ENCODE measurements at regions not wholly inside any gene's neighbourhood (a gene's known extent, or its start where the extent isn't known, plus 50 kb on each side); places are given as distances from the start of the nearest gene placed in this dataset.

DNA sequence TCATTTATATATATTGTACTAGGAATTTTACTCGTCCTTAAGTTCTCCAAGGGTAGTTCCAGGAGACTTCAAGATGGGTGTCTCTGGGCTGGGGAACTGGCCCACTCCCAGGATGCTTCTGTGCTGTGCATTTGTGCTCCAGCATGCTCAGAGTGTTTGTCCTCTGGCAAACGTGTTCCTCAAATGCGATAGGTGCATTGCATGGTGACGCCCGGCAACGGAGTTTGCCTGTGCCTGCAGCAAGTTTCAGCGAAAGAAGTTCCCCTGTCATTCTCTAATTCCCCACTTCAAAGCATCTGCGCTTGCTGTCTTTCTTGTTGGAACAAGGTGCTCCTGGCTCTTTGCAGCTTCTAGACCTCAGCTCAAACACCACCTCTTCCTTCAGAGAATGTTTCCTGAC, 465.1 kb downstream of the GALR1 start:
- no peak overlapping the region for H3K4me3 ChIP-seq
- no peak for DNase-seq (ENCODE audit: low spot score)
- H3K27ac ChIP-seq: no peak overlapping the region
- TF ChIP-seq, protein P1, sequence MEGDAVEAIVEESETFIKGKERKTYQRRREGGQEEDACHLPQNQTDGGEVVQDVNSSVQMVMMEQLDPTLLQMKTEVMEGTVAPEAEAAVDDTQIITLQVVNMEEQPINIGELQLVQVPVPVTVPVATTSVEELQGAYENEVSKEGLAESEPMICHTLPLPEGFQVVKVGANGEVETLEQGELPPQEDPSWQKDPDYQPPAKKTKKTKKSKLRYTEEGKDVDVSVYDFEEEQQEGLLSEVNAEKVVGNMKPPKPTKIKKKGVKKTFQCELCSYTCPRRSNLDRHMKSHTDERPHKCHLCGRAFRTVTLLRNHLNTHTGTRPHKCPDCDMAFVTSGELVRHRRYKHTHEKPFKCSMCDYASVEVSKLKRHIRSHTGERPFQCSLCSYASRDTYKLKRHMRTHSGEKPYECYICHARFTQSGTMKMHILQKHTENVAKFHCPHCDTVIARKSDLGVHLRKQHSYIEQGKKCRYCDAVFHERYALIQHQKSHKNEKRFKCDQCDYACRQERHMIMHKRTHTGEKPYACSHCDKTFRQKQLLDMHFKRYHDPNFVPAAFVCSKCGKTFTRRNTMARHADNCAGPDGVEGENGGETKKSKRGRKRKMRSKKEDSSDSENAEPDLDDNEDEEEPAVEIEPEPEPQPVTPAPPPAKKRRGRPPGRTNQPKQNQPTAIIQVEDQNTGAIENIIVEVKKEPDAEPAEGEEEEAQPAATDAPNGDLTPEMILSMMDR (IDR thresholded peaks at IDR 0.05): no peak

- no peak for DNase-seq (ENCODE audit: low spot score)
- TF ChIP-seq, protein P1 (IDR thresholded peaks at IDR 0.05): no peak
- Histone ChIP-seq H3K4me3 (no peak overlapping the region), H3K27ac (no peak overlapping the region)
These were observed 466.6 kb downstream of the GALR1 start for GRCh38 chr18:77716282-77716681.

DNA sequence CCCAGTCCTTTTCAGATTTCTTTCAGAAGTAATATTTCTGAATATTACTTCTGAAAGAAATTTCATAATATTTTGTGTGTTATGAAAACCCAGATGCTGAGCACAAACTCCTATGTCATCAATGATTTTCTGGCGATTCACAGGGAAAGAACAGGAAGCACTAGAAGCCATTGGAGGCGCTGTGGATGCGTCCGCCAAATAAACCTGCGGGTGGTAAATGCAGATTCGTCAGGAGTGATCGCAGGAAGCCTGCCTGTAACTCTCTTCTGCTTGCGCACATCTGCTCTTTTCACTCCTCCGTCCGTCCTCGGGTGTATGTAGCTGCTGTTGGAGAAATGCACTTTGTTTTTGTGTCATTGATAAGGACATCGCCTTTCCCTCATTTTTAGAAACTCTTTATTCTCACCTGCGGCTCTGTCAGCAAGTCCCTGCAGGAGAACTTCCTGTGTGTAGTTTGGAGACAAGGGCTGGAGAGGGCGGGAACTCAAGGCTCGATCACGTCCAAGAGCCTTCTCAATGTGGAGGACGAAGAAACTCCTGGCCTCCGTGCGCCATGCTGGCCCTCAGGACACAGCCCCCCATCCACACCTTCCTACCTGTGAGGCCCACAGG, 483.8 kb downstream of the GALR1 start:
- H3K27ac ChIP-seq: no peak overlapping the region
- TF ChIP-seq, protein P1 (IDR thresholded peaks at IDR 0.05): no peak
- no peak overlapping the region for H3K4me3 ChIP-seq
- DNase-seq (ENCODE audit: low spot score): no peak

DNA sequence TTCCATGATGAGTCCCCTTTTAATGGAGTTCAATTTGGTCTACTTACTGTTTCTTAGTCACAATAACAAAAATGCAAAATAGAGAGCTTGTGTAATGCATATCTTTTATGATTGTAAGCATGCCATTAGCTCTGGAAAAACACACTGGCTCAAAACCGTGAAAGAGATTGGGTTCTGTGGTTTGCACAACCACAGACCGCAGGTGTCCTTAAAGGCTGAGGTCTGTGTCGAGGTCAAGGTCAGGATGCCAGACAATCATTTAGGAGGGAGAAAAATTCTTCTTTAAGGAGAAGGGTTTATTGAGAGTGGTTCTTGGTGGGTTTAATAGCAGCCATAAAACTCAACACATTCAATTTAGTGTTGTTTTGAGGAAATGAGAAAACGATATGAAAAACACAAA, 487.2 kb downstream of the GALR1 start:
- TF ChIP-seq, protein P1 (IDR thresholded peaks at IDR 0.05): no peak
- H3K27ac ChIP-seq: no peak overlapping the region
- H3K4me3 ChIP-seq: no peak overlapping the region
- DNase-seq (ENCODE audit: low spot score): no peak

- TF ChIP-seq, protein P1 (IDR thresholded peaks at IDR 0.05): no peak
- Histone ChIP-seq H3K4me3 (no peak overlapping the region), H3K27ac (no peak overlapping the region)
- DNase-seq (ENCODE audit: low spot score): no peak
These were observed 487.8 kb downstream of the GALR1 start for GRCh38 chr18:77737405-77737804.

DNA sequence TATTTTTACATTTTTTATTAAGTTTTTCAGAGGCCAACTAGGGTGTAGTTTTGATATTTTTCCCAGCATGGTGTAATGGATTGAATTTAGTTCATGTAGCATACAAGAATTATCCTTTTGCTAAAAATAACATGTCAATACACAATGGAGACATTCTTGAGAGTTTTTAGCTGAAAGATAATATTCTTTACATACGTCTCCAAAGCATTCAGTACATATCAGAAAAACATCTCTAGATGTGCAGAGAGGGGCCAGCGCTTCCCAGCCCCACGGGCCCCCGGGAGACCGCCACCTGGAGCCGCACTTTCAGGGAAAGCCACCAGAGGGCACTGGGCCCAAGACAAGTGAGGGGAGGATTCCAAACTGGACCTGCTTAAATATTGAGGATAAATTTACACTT, 499.4 kb downstream of the GALR1 start:
- no peak for DNase-seq (ENCODE audit: low spot score)

GRCh38 chr18:77750006-77750405, 500.4 kb downstream of the GALR1 start:
- TF ChIP-seq, protein P1 (IDR thresholded peaks at IDR 0.05): no peak

More for the DNA sequence above, 499.4 kb downstream of the GALR1 start:
- H3K4me3 ChIP-seq: no peak overlapping the region
- H3K27ac ChIP-seq: no peak overlapping the region
- TF ChIP-seq, protein P1 (IDR thresholded peaks at IDR 0.05): no peak

More at GRCh38 chr18:77750006-77750405, 500.4 kb downstream of the GALR1 start:
- H3K27ac ChIP-seq: no peak overlapping the region
- H3K4me3 ChIP-seq: no peak overlapping the region
- no peak for DNase-seq (ENCODE audit: low spot score)

All from coronary artery (tissue), 2 donors.